Vagina (tissue), 2 donors: ENCODE measurements at regions not wholly inside any gene's neighbourhood (a gene's known extent, or its start where the extent isn't known, plus 50 kb on each side); places are given as distances from the start of the nearest gene placed in this dataset.

Experiments used
- DNase-seq, 2 donors: peaks; one replicate each; pipeline ENCODE4 v3.0.0-alpha.2; 2017; ENCODE audit errors: extremely low spot score in 2 of 2
- H3K27ac ChIP-seq: fragments of 200-600 bp; sonication (generic); one replicate; pipeline ENCODE4 v1.5.1; 2019
- H3K27me3 ChIP-seq: fragments of 200-600 bp; sonication (generic); one replicate; pipeline ENCODE4 v1.5.1; 2019
- H3K36me3 ChIP-seq, 2 donors: fragments of 200-600 bp; sonication (generic); one replicate each; pipeline ENCODE4 v1.5.1; 2017 to 2019
- H3K4me1 ChIP-seq: fragments of 200-600 bp; sonication (generic); one replicate; pipeline ENCODE4 v1.5.1; 2019
- H3K4me3 ChIP-seq, 2 donors: fragments of 200-600 bp; sonication (generic); 1 replicate in 1 of 2; 2 replicates in 1 of 2; pipeline ENCODE4 v1.5.1; 2016 to 2019
- H3K9me3 ChIP-seq: fragments of 200-600 bp; sonication (generic); one replicate; pipeline ENCODE4 v1.5.1; 2019
- POLR2A ChIP-seq, 2 donors: fragments of 450-650 bp; IDR thresholded peaks; one replicate each; pipeline ENCODE4 v1.6.1; 2017; ENCODE audit warnings: antibody characterized with exemption in 2 of 2, mild to moderate bottlenecking in 2 of 2, moderate library complexity in 2 of 2
- POLR2AphosphoS5 ChIP-seq, 2 donors: sonication (generic); formaldehyde crosslinking; IDR thresholded peaks; one replicate each; pipeline ENCODE4 v1.9.0; 2017; ENCODE audit warnings: antibody characterized with exemption in 2 of 2, mild to moderate bottlenecking in 2 of 2, low read depth in 1 of 2; ENCODE audit not compliant: insufficient read depth in 1 of 2
- intact Hi-C: fragments of 100-400 bp; cut with DNase I; formaldehyde crosslinking; loops from one replicate; pipeline ENCODE4 v1.15.1; 2023
- TF ChIP-seq, protein P1 (sequence below), 3 experiments: fragments of 450-650 bp in 2 of 3; fragments of 200-600 bp in 1 of 3; sonication (generic) in 1 of 3; IDR thresholded peaks; one replicate each; pipeline ENCODE4 v1.5.1; 2017 to 2019; ENCODE audit warnings: antibody characterized with exemption in 3 of 3, mild to moderate bottlenecking in 2 of 3, moderate library complexity in 2 of 3

GRCh38 chr10:78392197-78392596 is 358.5 kb downstream of the RPS24 start:
- Histone ChIP-seq H3K4me1 (no peaks in the 10 kb centered on the region), H3K27ac (no peak overlapping the region), H3K9me3 (no peaks in the 10 kb centered on the region), H3K27me3 (no peaks in the 10 kb centered on the region), H3K36me3 (no peaks in the 10 kb centered on the region), H3K4me3 (no peak overlapping the region)
- intact Hi-C loops = no loop called here
- DNase-seq = no peak
- TF ChIP-seq POLR2AphosphoS5 (IDR thresholded peaks at IDR 0.05; ENCODE audit: insufficient read depth in 1 of 2, low read depth in 1 of 2) = no peak
- TF ChIP-seq POLR2A (IDR thresholded peaks at IDR 0.05) = no peak
- TF ChIP-seq, protein P1, sequence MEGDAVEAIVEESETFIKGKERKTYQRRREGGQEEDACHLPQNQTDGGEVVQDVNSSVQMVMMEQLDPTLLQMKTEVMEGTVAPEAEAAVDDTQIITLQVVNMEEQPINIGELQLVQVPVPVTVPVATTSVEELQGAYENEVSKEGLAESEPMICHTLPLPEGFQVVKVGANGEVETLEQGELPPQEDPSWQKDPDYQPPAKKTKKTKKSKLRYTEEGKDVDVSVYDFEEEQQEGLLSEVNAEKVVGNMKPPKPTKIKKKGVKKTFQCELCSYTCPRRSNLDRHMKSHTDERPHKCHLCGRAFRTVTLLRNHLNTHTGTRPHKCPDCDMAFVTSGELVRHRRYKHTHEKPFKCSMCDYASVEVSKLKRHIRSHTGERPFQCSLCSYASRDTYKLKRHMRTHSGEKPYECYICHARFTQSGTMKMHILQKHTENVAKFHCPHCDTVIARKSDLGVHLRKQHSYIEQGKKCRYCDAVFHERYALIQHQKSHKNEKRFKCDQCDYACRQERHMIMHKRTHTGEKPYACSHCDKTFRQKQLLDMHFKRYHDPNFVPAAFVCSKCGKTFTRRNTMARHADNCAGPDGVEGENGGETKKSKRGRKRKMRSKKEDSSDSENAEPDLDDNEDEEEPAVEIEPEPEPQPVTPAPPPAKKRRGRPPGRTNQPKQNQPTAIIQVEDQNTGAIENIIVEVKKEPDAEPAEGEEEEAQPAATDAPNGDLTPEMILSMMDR (IDR thresholded peaks at IDR 0.05) = no peak

GRCh38 chr10:78393094-78393493 is 359.4 kb downstream of the RPS24 start:
- intact Hi-C loops = no loop called here
- Histone ChIP-seq H3K27ac (no peak overlapping the region), H3K36me3 (no peaks in the 10 kb centered on the region), H3K4me3 (no peak overlapping the region), H3K27me3 (no peaks in the 10 kb centered on the region), H3K9me3 (no peaks in the 10 kb centered on the region), H3K4me1 (no peaks in the 10 kb centered on the region)
- no peak for DNase-seq
- no peak for TF ChIP-seq POLR2AphosphoS5 (IDR thresholded peaks at IDR 0.05; ENCODE audit: insufficient read depth in 1 of 2, low read depth in 1 of 2)

DNA sequence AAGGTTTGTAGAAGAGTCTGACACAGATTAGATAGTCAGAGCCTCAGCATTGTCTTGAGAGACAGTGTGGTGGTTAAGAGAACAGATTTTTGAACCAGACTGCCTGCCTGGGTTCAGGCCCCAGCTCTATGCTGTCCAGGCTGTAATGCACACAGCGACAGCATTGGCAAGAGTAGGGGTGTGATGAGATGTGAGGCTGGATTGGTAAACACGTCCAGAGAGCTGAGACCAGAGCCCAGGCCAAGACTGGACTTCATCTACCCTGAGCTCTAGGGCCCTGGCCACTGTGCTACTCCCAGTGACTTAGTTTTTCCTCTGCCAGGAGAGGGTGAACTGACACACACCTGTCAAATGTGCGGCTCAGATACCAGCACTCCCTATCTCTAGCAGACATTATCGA is 360.4 kb downstream of the RPS24 start:
- no peak overlapping the region for H3K4me3 ChIP-seq
- no peak overlapping the region for H3K27ac ChIP-seq
- no peak for DNase-seq
- H3K27me3 ChIP-seq = no peaks in the 10 kb centered on the region
- no peak for TF ChIP-seq POLR2A (IDR thresholded peaks at IDR 0.05)
- TF ChIP-seq POLR2AphosphoS5 (IDR thresholded peaks at IDR 0.05; ENCODE audit: insufficient read depth in 1 of 2, low read depth in 1 of 2) = no peak
- H3K9me3 ChIP-seq = no peaks in the 10 kb centered on the region
- H3K4me1 ChIP-seq = no peaks in the 10 kb centered on the region
- intact Hi-C loops = no loop called here
- no peaks in the 10 kb centered on the region for H3K36me3 ChIP-seq

DNA sequence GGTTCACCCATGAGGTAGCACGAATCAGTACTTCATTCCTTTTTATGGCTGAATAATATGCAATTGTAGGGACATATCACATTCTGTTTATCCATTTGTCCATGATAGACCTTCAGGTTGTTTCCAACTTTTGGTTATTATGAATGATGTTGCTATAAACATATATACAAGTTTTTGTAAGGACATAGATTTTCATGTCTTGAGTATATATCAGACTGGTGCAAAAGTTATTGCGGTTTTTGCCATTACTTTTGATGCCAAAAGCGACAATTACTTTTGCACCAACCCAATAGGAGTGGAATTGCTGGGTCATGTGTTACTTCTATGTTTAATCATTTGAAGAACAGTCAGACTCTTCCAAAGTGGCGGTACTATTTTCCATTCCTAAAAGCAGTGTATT is 361.5 kb downstream of the RPS24 start:
- Histone ChIP-seq H3K27ac (no peak overlapping the region), H3K4me3 (no peak overlapping the region), H3K9me3 (no peaks in the 10 kb centered on the region), H3K27me3 (no peaks in the 10 kb centered on the region), H3K4me1 (no peaks in the 10 kb centered on the region), H3K36me3 (no peaks in the 10 kb centered on the region)
- TF ChIP-seq POLR2AphosphoS5 (IDR thresholded peaks at IDR 0.05; ENCODE audit: insufficient read depth in 1 of 2, low read depth in 1 of 2) = no peak
- TF ChIP-seq POLR2A (IDR thresholded peaks at IDR 0.05) = no peak
- TF ChIP-seq, protein P1 (IDR thresholded peaks at IDR 0.05) = no peak
- DNase-seq = no peak
- intact Hi-C loops = no loop called here

DNA sequence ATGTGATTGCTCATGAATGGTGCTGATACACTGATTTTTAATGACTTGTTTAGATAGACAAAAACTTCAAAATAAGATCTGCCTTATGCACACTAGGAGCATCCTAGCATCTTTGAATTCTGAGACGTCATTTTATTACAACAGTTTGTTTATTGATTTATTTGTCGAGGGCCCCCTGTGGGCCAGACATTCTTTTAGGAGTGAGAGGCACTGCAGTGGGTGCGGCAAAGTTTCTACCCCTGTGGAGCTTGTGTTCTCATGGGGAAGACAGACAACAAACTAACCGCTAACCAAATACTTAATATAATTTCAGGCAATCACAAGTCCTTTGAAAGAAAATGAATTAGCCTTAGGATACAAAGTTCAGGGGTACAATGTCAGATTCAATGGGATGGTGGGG is 363.1 kb downstream of the RPS24 start:
- intact Hi-C loops = no loop called here
- Histone ChIP-seq H3K27ac (no peak overlapping the region), H3K9me3 (no peaks in the 10 kb centered on the region), H3K4me1 (no peaks in the 10 kb centered on the region), H3K27me3 (no peaks in the 10 kb centered on the region), H3K4me3 (no peak overlapping the region), H3K36me3 (no peaks in the 10 kb centered on the region)
- no peak for TF ChIP-seq POLR2A (IDR thresholded peaks at IDR 0.05)
- no peak for TF ChIP-seq POLR2AphosphoS5 (IDR thresholded peaks at IDR 0.05; ENCODE audit: insufficient read depth in 1 of 2, low read depth in 1 of 2)
- TF ChIP-seq, protein P1 (IDR thresholded peaks at IDR 0.05) = no peak
- DNase-seq = no peak

- Histone ChIP-seq H3K4me1 (no peaks in the 10 kb centered on the region), H3K36me3 (no peaks in the 10 kb centered on the region), H3K27me3 (no peaks in the 10 kb centered on the region), H3K4me3 (no peak overlapping the region), H3K9me3 (no peaks in the 10 kb centered on the region), H3K27ac (no peak overlapping the region)
- intact Hi-C loops = no loop called here
- no peak for TF ChIP-seq POLR2A (IDR thresholded peaks at IDR 0.05)
- TF ChIP-seq, protein P1 (IDR thresholded peaks at IDR 0.05) = no peak
- no peak for TF ChIP-seq POLR2AphosphoS5 (IDR thresholded peaks at IDR 0.05; ENCODE audit: insufficient read depth in 1 of 2, low read depth in 1 of 2)
- no peak for DNase-seq
Observed at GRCh38 chr10:78397786-78398185, 364.1 kb downstream of the RPS24 start.
